Prostate gland (tissue), 2 donors: ENCODE measurements at regions not wholly inside any gene's neighbourhood (a gene's known extent, or its start where the extent isn't known, plus 50 kb on each side); places are given as distances from the start of the nearest gene placed in this dataset.

Experiments used
- POLR2A ChIP-seq: fragments of 450-650 bp; IDR thresholded peaks from one replicate; pipeline ENCODE4 v1.6.1; 2016; ENCODE audit warnings: antibody characterized with exemption, mild to moderate bottlenecking
- POLR2AphosphoS5 ChIP-seq: sonication (generic); formaldehyde crosslinking; IDR thresholded peaks from one replicate; pipeline ENCODE4 v1.6.1; 2017; ENCODE audit warnings: antibody characterized with exemption
- TF ChIP-seq, protein P1 (sequence below), 4 experiments: fragments of 200-600 bp in 2 of 4; fragments of 450-650 bp in 2 of 4; sonication (generic) in 2 of 4; IDR thresholded peaks; 1 replicate in 3 of 4; 2 replicates in 1 of 4; pipeline ENCODE4 v1.5.1; 2016 to 2019; ENCODE audit warnings: antibody characterized with exemption in 4 of 4, mild to moderate bottlenecking in 2 of 4, moderate library complexity in 2 of 4

DNA sequence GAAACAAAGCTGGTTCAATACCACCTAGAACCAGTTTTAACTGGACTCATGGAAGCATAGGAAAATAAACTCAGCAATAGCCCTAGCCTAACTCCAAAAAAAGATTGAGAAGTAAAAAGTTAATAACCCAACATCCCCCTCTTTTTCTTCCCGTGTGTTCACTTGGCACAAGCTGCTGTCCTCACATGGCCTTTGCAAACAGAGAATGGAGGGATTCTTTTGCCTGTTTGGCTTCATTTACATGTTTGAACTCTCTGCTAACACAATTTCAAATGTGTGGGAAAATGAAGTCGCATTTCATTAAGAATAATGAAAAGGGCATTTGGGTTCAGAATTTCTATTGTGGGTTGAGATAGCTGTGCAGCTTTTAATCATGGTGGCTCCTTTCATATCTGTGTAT, 589.2 kb upstream of the LRRTM1 start:
- TF ChIP-seq, protein P1, sequence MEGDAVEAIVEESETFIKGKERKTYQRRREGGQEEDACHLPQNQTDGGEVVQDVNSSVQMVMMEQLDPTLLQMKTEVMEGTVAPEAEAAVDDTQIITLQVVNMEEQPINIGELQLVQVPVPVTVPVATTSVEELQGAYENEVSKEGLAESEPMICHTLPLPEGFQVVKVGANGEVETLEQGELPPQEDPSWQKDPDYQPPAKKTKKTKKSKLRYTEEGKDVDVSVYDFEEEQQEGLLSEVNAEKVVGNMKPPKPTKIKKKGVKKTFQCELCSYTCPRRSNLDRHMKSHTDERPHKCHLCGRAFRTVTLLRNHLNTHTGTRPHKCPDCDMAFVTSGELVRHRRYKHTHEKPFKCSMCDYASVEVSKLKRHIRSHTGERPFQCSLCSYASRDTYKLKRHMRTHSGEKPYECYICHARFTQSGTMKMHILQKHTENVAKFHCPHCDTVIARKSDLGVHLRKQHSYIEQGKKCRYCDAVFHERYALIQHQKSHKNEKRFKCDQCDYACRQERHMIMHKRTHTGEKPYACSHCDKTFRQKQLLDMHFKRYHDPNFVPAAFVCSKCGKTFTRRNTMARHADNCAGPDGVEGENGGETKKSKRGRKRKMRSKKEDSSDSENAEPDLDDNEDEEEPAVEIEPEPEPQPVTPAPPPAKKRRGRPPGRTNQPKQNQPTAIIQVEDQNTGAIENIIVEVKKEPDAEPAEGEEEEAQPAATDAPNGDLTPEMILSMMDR (IDR thresholded peaks at IDR 0.05) = no peak
- TF ChIP-seq POLR2AphosphoS5 (no peak), POLR2A (no peak)
